ENCODE measurements at regions not wholly inside any gene's neighbourhood (a gene's known extent, or its start where the extent isn't known, plus 50 kb on each side); places are given as distances from the start of the nearest gene placed in this dataset.

GRCh38 chr12:29867823-29868222, 84.1 kb upstream of the TMTC1 start:
- in situ Hi-C loops (cut with MboI; ENCODE audit: low pct_unique_long_range_greater_than_20kb, low sequenced_read_pairs, unreplicated experiment) = no loop called here
- DNase-seq (ENCODE audit: low spot score) = no peak
- TF ChIP-seq CTCF (IDR thresholded peaks at IDR 0.05; ENCODE audit: extremely low read depth, insufficient read depth, missing control alignments) = no peak

- TF ChIP-seq CTCF (IDR thresholded peaks at IDR 0.05; ENCODE audit: extremely low read depth, insufficient read depth, missing control alignments) = no peak
- no peak for DNase-seq (ENCODE audit: low spot score)
- in situ Hi-C loops (cut with MboI; ENCODE audit: low pct_unique_long_range_greater_than_20kb, low sequenced_read_pairs, unreplicated experiment) = no loop called here
Measured at GRCh38 chr12:29863665-29864064, 79.9 kb upstream of the TMTC1 start.

GRCh38 chr12:29858270-29858786, 74.6 kb upstream of the TMTC1 start:
- TF ChIP-seq CTCF (IDR thresholded peaks at IDR 0.05; ENCODE audit: extremely low read depth, insufficient read depth, missing control alignments) = no peak
- DNase-seq (ENCODE audit: low spot score) = no peak
- in situ Hi-C loops (cut with MboI; ENCODE audit: low pct_unique_long_range_greater_than_20kb, low sequenced_read_pairs, unreplicated experiment) = no loop called here

- in situ Hi-C loops (cut with MboI; ENCODE audit: low pct_unique_long_range_greater_than_20kb, low sequenced_read_pairs, unreplicated experiment) = no loop called here
- DNase-seq (ENCODE audit: low spot score) = no peak
- no peak for TF ChIP-seq CTCF (IDR thresholded peaks at IDR 0.05; ENCODE audit: extremely low read depth, insufficient read depth, missing control alignments)
Measured at GRCh38 chr12:29847246-29847645, 63.5 kb upstream of the TMTC1 start.

- no peak for DNase-seq (ENCODE audit: low spot score)
- TF ChIP-seq CTCF (IDR thresholded peaks at IDR 0.05; ENCODE audit: extremely low read depth, insufficient read depth, missing control alignments) = no peak
- in situ Hi-C loops (cut with MboI; ENCODE audit: low pct_unique_long_range_greater_than_20kb, low sequenced_read_pairs, unreplicated experiment) = no loop called here
Measured at GRCh38 chr12:29844667-29845066, 60.9 kb upstream of the TMTC1 start.

GRCh38 chr12:29843036-29843435, 59.3 kb upstream of the TMTC1 start:
- in situ Hi-C loops (cut with MboI; ENCODE audit: low pct_unique_long_range_greater_than_20kb, low sequenced_read_pairs, unreplicated experiment) = no loop called here
- DNase-seq (ENCODE audit: low spot score) = no peak
- TF ChIP-seq CTCF (IDR thresholded peaks at IDR 0.05; ENCODE audit: extremely low read depth, insufficient read depth, missing control alignments) = no peak

GRCh38 chr12:29838768-29839167, 55.0 kb upstream of the TMTC1 start:
- no peak for TF ChIP-seq CTCF (IDR thresholded peaks at IDR 0.05; ENCODE audit: extremely low read depth, insufficient read depth, missing control alignments)
- no peak for DNase-seq (ENCODE audit: low spot score)
- in situ Hi-C loops (cut with MboI; ENCODE audit: low pct_unique_long_range_greater_than_20kb, low sequenced_read_pairs, unreplicated experiment) = no loop called here

Data from GM13977 (cell line).